Lung (tissue), 11 donors: ENCODE measurements at regions not wholly inside any gene's neighbourhood (a gene's known extent, or its start where the extent isn't known, plus 50 kb on each side); places are given as distances from the start of the nearest gene placed in this dataset.

ENCODE experiments used
- ATAC-seq: fragments of 200-7000 bp; cut with Tn5 transposase; one replicate; pipeline ENCODE4 v1.9.1; 2020; ENCODE audit warnings: moderate number of reproducible peaks; ENCODE audit not compliant: insufficient read depth, low FRiP score
- DNase-seq, 3 donors: peaks; one replicate each; pipeline ENCODE4 v3.0.0-alpha.2; 2013 to 2017
- H3K27ac ChIP-seq, 2 donors: one replicate each; pipeline ENCODE4 v1.5.1; 2013; ENCODE audit warnings: mild to moderate bottlenecking in 2 of 2, moderate library complexity in 2 of 2, control low read depth in 1 of 2, inconsistent platforms in 1 of 2, low read depth in 1 of 2, low read length in 1 of 2
- H3K27me3 ChIP-seq, 3 donors: one replicate each; pipeline ENCODE4 v1.5.1; 2013; ENCODE audit warnings: low read length in 2 of 3; ENCODE audit not compliant: control insufficient read depth in 3 of 3, insufficient read depth in 3 of 3
- H3K36me3 ChIP-seq, 4 donors: one replicate each; pipeline ENCODE4 v1.5.1; 2013; ENCODE audit warnings: low read length in 4 of 4, mild to moderate bottlenecking in 1 of 4, moderate library complexity in 1 of 4; ENCODE audit not compliant: control insufficient read depth in 4 of 4, insufficient read depth in 4 of 4
- H3K4me1 ChIP-seq, 5 donors: one replicate each; pipeline ENCODE4 v1.5.1; 2013; ENCODE audit warnings: low read length in 5 of 5, mild to moderate bottlenecking in 2 of 5, moderate library complexity in 1 of 5; ENCODE audit not compliant: control insufficient read depth in 5 of 5, insufficient read depth in 5 of 5
- H3K4me3 ChIP-seq: one replicate; pipeline ENCODE4 v1.5.1; 2013; ENCODE audit warnings: mild to moderate bottlenecking, control low read depth, moderate library complexity
- H3K9ac ChIP-seq, 2 donors: one replicate each; pipeline ENCODE4 v1.5.1; 2013; ENCODE audit warnings: low read length in 2 of 2, control low read depth in 1 of 2; ENCODE audit not compliant: insufficient read depth in 1 of 2
- H3K9me3 ChIP-seq, 4 donors: one replicate each; pipeline ENCODE4 v1.5.1; 2013; ENCODE audit warnings: low read length in 3 of 4, mild to moderate bottlenecking in 1 of 4, moderate library complexity in 1 of 4; ENCODE audit not compliant: control insufficient read depth in 4 of 4, insufficient read depth in 3 of 4
- WGBS, 2 donors: extraction: QIAGEN DNeasy Blood & Tissue Kit; methylation state at CpG; one replicate each; pipeline ENCODE4 v1.1.7; 2013; 5-methylcytosine and 5-hydroxymethylcytosine counted together
- TF ChIP-seq, protein P1 (sequence below): IDR thresholded peaks from 2 replicates; pipeline ENCODE4 v1.5.1; 2012; ENCODE audit warnings: mild to moderate bottlenecking; ENCODE audit errors: control extremely low read depth, extremely low read depth
- donor health status: control.
- donor health status: control.
- donor health status: Bipolar disorder and iron deficiency.
- donor health status: healthy.
- donor health status: DM: yes; HTN: yes; CAD: no.

DNA sequence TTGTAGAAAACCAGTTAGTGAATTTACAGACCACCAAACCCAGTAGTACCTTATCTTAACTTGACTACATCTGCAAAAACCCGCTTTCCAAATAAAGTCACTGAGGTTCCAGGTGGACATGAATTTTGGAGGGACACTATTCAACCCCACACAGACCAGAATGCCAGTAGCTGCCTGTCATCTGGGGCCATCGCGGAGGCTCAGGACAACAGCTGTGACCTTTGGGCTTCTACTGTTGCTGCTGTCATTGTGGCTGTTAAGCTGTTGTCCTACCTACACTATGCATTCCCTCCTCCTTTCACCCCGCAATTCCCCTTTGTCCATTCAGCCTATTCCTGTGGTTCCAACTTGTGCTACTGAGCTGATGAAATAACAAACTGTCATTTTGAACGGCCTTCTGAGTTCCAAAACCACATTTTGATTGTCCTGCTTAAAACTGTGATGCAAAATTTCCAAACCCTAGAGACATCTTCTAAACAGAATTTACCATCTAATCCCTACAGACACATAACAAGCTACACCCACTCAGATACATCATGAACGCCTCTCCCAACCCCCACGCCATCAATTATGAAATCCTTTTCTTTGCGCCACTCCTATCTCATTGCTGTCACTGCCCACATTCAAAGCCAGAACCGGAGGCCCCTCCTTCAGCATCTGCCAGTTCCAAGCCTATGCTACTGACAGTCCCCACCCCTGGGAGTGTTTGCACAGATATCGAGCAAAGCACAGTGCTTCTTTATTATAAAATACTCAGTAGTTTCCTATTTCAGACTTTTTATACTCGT lies 125.0 kb downstream of the C6orf118 start:
- H3K27ac ChIP-seq = no peak overlapping the region
- ATAC-seq = no peak
- no peak for DNase-seq
- H3K9ac ChIP-seq = no peak overlapping the region
- 70 to 82% methylated on average over 11 of the region's 11 CpGs for WGBS, 2 donors
- TF ChIP-seq, protein P1, sequence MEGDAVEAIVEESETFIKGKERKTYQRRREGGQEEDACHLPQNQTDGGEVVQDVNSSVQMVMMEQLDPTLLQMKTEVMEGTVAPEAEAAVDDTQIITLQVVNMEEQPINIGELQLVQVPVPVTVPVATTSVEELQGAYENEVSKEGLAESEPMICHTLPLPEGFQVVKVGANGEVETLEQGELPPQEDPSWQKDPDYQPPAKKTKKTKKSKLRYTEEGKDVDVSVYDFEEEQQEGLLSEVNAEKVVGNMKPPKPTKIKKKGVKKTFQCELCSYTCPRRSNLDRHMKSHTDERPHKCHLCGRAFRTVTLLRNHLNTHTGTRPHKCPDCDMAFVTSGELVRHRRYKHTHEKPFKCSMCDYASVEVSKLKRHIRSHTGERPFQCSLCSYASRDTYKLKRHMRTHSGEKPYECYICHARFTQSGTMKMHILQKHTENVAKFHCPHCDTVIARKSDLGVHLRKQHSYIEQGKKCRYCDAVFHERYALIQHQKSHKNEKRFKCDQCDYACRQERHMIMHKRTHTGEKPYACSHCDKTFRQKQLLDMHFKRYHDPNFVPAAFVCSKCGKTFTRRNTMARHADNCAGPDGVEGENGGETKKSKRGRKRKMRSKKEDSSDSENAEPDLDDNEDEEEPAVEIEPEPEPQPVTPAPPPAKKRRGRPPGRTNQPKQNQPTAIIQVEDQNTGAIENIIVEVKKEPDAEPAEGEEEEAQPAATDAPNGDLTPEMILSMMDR = no peak
- no peaks in the 10 kb centered on the region for H3K9me3 ChIP-seq
- H3K36me3 ChIP-seq = no peaks in the 10 kb centered on the region
- no peaks in the 10 kb centered on the region for H3K4me1 ChIP-seq
- H3K4me3 ChIP-seq = no peak overlapping the region
- H3K27me3 ChIP-seq = no peaks in the 10 kb centered on the region

DNA sequence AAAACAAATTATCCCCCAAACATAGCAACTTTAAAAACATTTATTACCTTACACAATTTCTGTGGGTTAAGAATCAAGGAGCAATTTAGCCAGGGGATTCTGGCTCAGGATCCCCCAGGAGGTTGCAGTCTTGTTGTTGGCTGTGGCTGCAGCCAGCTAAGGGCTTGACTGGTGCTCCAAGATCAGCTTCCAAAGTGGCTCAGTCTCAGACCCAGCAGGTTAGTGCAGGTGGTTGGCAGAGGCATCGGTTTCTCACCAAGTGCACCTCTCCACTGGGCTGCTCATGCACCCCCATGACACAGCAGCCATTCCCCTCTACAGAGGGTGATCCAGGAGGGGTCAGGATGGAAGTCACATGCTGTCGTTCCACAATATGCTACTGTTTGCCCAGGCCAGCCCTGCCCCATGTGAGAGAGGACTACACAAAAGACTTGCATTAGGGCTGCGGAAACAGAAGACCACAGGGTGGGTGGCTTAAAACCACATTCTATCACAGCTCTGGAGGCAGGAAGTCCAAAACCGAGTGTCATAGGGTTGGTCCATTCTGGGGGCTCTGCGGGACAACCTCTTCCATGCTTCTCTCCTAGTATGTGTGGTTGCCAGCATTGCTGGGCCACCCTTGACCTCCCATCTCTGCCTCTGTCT lies 125.8 kb downstream of the C6orf118 start:
- no peak for ATAC-seq
- Histone ChIP-seq H3K36me3 (no peaks in the 10 kb centered on the region), H3K4me1 (no peaks in the 10 kb centered on the region), H3K4me3 (no peak overlapping the region), H3K9ac (no peak overlapping the region), H3K27ac (no peak overlapping the region), H3K9me3 (no peaks in the 10 kb centered on the region), H3K27me3 (no peaks in the 10 kb centered on the region)
- TF ChIP-seq, protein P1 = no peak
- 71 to 76% methylated on average over 5 of the region's 5 CpGs for WGBS, 2 donors
- DNase-seq = no peak

DNA sequence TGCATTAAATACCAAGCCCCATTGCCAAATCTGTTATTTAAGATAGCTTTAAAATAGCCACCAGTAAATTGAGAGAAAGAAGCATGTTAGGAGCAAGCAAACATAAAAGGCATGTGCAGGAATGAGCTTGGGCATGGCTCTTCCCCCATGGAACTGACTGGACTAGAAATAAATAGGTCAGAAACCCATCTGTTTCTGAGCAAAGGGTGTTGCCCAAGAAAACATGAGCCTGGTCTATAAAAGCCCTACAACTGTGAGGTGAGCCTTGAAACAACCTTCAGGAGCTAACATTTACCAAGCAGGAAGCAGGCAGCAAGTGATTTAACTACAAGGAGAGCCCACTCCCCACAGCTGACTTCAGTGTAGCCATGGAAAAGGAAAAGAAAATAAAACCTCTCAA lies 126.3 kb downstream of the C6orf118 start:
- Histone ChIP-seq H3K9ac (no peak overlapping the region), H3K36me3 (no peaks in the 10 kb centered on the region), H3K27me3 (no peaks in the 10 kb centered on the region), H3K4me3 (no peak overlapping the region), H3K27ac (no peak overlapping the region), H3K9me3 (no peaks in the 10 kb centered on the region), H3K4me1 (no peaks in the 10 kb centered on the region)
- no peak for ATAC-seq
- TF ChIP-seq, protein P1 = no peak
- no peak for DNase-seq
